Loucy (cell line): ENCODE measurements at regions not wholly inside any gene's neighbourhood (a gene's known extent, or its start where the extent isn't known, plus 50 kb on each side); places are given as distances from the start of the nearest gene placed in this dataset.

Source experiments
- CTCF ChIP-seq: fragments of 200-600 bp; sonication (generic); conservative IDR thresholded peaks from 2 replicates; pipeline ENCODE4 v1.5.1; 2014; ENCODE audit warnings: mild to moderate bottlenecking, antibody characterized with exemption, low read length
- EZH2phosphoT487 ChIP-seq: fragments of 200-600 bp; IDR thresholded peaks from 2 replicates; pipeline ENCODE4 v1.6.1; 2018; ENCODE audit warnings: antibody characterized with exemption, mild to moderate bottlenecking, moderate library complexity, borderline replicate concordance

GRCh38 chr16:65426484-65426883 is 304.6 kb upstream of the CDH11 start:
- TF ChIP-seq CTCF (no peak), EZH2phosphoT487 (no peak)
